ENCODE measurements at regions not wholly inside any gene's neighbourhood (a gene's known extent, or its start where the extent isn't known, plus 50 kb on each side); places are given as distances from the start of the nearest gene placed in this dataset.

GRCh38 chr18:3391704-3392466 is 58.1 kb upstream of the TGIF1 start:
- TF ChIP-seq CTCF (IDR thresholded peaks at IDR 0.05) (no peak), EZH2 (IDR thresholded peaks at IDR 0.05; ENCODE audit: borderline replicate concordance, insufficient read depth, low read depth, low read length, poor library complexity, severe bottlenecking) (no peak)

Measured in B cell (primary cell).